NCI-H524 treated with DMSO at 0.1 percent for 48 hours (cell line): ENCODE measurements at regions not wholly inside any gene's neighbourhood (a gene's known extent, or its start where the extent isn't known, plus 50 kb on each side); places are given as distances from the start of the nearest gene placed in this dataset.
"Not testable (repeated sequence)": the region's sequence is repeated elsewhere in the genome, so short reads cannot be mapped to it uniquely, and the experiment has no call there.

ENCODE experiments used
- DNase-seq: peaks from one replicate; lab custom pipeline; 2025; lab: John Stamatoyannopoulos, UW

- DNase-seq: not testable (repeated sequence)
Measured at GRCh38 chr16:29108625-29109169, 123.8 kb downstream of the LAT start.

- no peak for DNase-seq
Measured at GRCh38 chr16:29107299-29107698, 122.4 kb downstream of the LAT start.

- not testable (repeated sequence) for DNase-seq
Measured at GRCh38 chr16:29106259-29106908, 121.5 kb downstream of the LAT start.

- not testable (repeated sequence) for DNase-seq
Measured at GRCh38 chr16:29104600-29104999, 119.7 kb downstream of the LAT start.

GRCh38 chr16:29097965-29098364, 113.1 kb downstream of the LAT start:
- DNase-seq: not testable (repeated sequence)

GRCh38 chr16:29094729-29095624, 110.1 kb downstream of the LAT start:
- DNase-seq: not testable (repeated sequence)

- DNase-seq: not testable (repeated sequence)
Measured at GRCh38 chr16:29094325-29094724, 109.5 kb downstream of the LAT start.

- DNase-seq: not testable (repeated sequence)
Measured at GRCh38 chr16:29089679-29090078, 104.8 kb downstream of the LAT start.

GRCh38 chr16:29087673-29088072, 102.8 kb downstream of the LAT start:
- not testable (repeated sequence) for DNase-seq

- not testable (repeated sequence) for DNase-seq
Measured at GRCh38 chr16:29081829-29082639, 97.2 kb downstream of the LAT start.

GRCh38 chr16:29074554-29075402, 89.9 kb downstream of the LAT start:
- DNase-seq: not testable (repeated sequence)

- not testable (repeated sequence) for DNase-seq
Measured at GRCh38 chr16:29062235-29062634, 77.4 kb downstream of the LAT start.

- not testable (repeated sequence) for DNase-seq
Measured at GRCh38 chr16:29061467-29061921, 76.6 kb downstream of the LAT start.

GRCh38 chr16:29060022-29060810, 75.4 kb downstream of the LAT start:
- DNase-seq: not testable (repeated sequence)

GRCh38 chr16:29059575-29059974, 74.7 kb downstream of the LAT start:
- not testable (repeated sequence) for DNase-seq
